Neural progenitor cell (in vitro differentiated cells): ENCODE measurements at regions not wholly inside any gene's neighbourhood (a gene's known extent, or its start where the extent isn't known, plus 50 kb on each side); places are given as distances from the start of the nearest gene placed in this dataset.

ENCODE experiments used
- EZH2 ChIP-seq: fragments of 200-600 bp; sonication (generic); IDR thresholded peaks from 2 replicates; pipeline ENCODE4 v1.6.1; 2017; ENCODE audit warnings: antibody characterized with exemption, mild to moderate bottlenecking, moderate library complexity
- TF ChIP-seq, protein P1 (sequence below): fragments of 200-600 bp; sonication (generic); IDR thresholded peaks from 2 replicates; pipeline ENCODE4 v1.5.1; 2017; ENCODE audit warnings: antibody characterized with exemption, mild to moderate bottlenecking

DNA sequence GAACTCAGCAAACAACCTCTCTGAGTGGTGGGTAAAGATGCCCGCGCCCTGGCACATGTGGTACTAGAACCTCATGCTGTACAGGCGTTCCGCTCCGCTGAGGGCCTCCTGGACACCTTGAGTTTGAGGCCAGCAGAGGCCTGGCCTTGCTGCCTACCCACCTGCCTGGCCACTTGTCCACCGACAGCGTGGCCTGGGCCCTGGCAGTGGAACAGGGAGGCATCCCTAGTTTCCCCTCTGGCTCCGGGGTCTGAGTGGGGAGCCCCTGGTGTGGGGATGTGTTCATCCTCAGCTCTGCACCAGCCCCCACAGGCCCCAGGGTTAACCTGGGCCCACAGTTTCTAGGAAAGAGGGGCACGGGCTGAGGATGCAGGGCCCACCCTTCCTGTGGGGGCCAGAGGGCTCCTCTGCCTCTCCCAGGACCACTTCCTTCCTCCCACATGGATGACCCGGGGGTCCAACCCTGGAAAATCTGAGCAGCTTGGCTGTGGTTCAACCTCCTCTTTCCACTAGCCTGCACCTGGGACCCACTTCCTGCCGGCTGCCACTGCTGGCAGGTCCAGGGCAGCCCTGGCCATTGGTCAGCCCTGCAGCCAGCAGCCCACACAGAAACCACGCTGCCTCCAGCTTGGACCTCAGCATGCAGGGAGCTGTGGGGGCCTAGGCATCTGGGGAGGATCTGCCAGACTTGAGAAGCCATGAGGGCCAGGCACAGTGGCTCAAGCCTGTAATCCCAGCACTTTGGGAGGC, 53.3 kb upstream of the COL18A1 start:
- TF ChIP-seq, protein P1, sequence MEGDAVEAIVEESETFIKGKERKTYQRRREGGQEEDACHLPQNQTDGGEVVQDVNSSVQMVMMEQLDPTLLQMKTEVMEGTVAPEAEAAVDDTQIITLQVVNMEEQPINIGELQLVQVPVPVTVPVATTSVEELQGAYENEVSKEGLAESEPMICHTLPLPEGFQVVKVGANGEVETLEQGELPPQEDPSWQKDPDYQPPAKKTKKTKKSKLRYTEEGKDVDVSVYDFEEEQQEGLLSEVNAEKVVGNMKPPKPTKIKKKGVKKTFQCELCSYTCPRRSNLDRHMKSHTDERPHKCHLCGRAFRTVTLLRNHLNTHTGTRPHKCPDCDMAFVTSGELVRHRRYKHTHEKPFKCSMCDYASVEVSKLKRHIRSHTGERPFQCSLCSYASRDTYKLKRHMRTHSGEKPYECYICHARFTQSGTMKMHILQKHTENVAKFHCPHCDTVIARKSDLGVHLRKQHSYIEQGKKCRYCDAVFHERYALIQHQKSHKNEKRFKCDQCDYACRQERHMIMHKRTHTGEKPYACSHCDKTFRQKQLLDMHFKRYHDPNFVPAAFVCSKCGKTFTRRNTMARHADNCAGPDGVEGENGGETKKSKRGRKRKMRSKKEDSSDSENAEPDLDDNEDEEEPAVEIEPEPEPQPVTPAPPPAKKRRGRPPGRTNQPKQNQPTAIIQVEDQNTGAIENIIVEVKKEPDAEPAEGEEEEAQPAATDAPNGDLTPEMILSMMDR, result no peak
- no peak for TF ChIP-seq EZH2
